H54 (cell line): ENCODE measurements at regions not wholly inside any gene's neighbourhood (a gene's known extent, or its start where the extent isn't known, plus 50 kb on each side); places are given as distances from the start of the nearest gene placed in this dataset.
"Not testable (repeated sequence)": the region's sequence is repeated elsewhere in the genome, so short reads cannot be mapped to it uniquely, and the experiment has no call there.

Source experiments
- DNase-seq: peaks from one replicate; pipeline ENCODE4 v3.0.0; 2011; ENCODE audit warnings: low spot score, mixed read lengths; ENCODE audit not compliant: insufficient read length
- FAIRE-seq: peaks from 3 replicates; lab custom pipeline; 2011; peaks lifted over from hg19 to GRCh38; lab: Jason Lieb, UNC
- POLR2A ChIP-seq: IDR thresholded peaks from 2 replicates; pipeline ENCODE4 v1.6.1; 2011; ENCODE audit warnings: low read depth, mild to moderate bottlenecking, low read length

DNA sequence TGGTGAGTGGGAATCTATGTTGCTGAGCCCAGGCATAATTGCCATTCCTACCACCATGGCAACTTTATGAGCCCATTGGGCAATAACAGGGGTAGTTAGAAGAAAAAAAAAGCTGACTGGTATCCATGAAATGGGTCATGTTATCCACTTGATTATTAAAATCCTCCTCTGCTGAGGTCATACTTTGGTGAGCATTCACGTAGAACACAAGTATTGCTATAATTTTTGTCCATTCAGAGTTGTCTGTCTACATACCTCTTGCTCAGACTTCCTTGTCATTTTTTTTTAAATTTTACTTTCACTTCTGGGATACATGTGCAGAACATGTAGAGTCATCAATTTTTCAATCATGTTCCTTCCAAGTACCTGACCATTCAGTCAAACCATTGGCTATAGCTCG, 780.8 kb upstream of the ARRDC3 start:
- TF ChIP-seq POLR2A: no peak
- DNase-seq (no peak), FAIRE-seq (no peak)

GRCh38 chr5:92147798-92148197, 764.7 kb upstream of the ARRDC3 start:
- FAIRE-seq: no peak
- no peak for DNase-seq
- no peak for TF ChIP-seq POLR2A

DNA sequence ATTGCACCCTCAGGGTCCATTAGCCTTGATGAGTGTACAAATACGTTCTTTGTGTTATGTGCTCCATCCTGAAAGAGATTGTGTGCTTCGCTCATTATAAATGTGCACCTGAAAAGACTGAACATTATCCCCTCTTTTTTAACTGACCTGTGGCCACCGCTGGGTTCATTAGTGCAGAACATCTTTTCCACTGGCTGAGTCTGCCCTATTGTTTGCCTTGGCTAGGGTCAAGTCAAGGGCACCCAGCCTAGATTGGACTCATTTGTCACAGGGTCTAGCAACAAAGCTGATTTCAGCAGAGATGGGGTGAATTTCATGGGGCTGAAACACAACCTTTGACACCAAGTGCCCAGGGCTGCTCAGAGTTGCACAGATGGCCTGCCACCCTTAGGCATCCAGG, 764.1 kb upstream of the ARRDC3 start:
- TF ChIP-seq POLR2A: no peak
- DNase-seq: no peak
- no peak for FAIRE-seq

GRCh38 chr5:92145852-92146251, 762.7 kb upstream of the ARRDC3 start:
- FAIRE-seq: no peak

GRCh38 chr5:92144824-92145223, 761.7 kb upstream of the ARRDC3 start:
- DNase-seq (no peak), FAIRE-seq (no peak)
- TF ChIP-seq POLR2A: no peak

More at GRCh38 chr5:92145852-92146251, 762.7 kb upstream of the ARRDC3 start:
- no peak for DNase-seq
- TF ChIP-seq POLR2A: no peak

- DNase-seq, FAIRE-seq: not testable (repeated sequence)
Observed at GRCh38 chr5:92132294-92132908, 749.3 kb upstream of the ARRDC3 start.

GRCh38 chr5:92126182-92126581, 743.1 kb upstream of the ARRDC3 start:
- TF ChIP-seq POLR2A: no peak
- FAIRE-seq (no peak), DNase-seq (no peak)

GRCh38 chr5:92119110-92119509, 736.0 kb upstream of the ARRDC3 start:
- no peak for DNase-seq
- FAIRE-seq: peak; percentile 50
- TF ChIP-seq POLR2A: no peak

- no peak for TF ChIP-seq POLR2A
- FAIRE-seq: no peak
- no peak for DNase-seq
Observed at GRCh38 chr5:92106808-92107207, 723.7 kb upstream of the ARRDC3 start.

DNA sequence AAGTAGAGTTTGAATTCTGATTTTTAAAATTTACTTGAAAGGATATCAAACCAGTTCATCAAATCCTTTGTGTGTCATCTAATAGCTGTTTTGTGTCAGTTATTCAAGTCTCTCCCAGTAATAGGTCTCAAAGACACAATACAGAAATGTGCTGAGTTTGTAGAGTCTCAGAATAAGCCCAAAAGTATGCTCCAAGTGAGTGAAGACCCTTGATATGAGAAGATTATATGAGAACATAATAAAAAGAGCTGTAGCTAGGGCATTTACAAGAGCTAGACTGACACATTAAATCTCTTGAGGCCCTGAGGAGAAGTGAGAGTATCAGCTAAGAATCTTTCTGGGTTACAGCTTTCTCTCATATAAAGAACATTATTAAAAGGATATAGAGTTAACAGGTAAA, 721.0 kb upstream of the ARRDC3 start:
- TF ChIP-seq POLR2A: no peak
- no peak for DNase-seq
- FAIRE-seq: no peak

DNA sequence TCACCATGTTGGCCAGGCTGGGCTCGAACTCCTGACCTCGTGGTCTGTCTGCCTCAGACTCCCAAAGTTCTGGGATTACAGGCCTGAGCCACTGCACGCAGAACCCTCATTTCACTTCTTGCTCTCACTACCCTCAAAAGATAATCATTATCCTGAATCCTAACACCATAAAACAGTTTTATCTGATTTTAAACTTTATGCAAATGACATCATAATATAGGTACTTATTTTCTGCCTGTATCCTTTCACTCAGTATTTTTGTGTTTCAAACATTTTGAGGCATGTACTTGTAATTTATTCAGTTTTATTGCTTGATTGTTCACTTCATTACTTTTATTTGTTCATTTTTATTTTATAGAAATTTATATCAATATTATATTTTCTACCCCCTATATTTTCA, 719.2 kb upstream of the ARRDC3 start:
- FAIRE-seq: no peak
- no peak for TF ChIP-seq POLR2A
- no peak for DNase-seq

DNA sequence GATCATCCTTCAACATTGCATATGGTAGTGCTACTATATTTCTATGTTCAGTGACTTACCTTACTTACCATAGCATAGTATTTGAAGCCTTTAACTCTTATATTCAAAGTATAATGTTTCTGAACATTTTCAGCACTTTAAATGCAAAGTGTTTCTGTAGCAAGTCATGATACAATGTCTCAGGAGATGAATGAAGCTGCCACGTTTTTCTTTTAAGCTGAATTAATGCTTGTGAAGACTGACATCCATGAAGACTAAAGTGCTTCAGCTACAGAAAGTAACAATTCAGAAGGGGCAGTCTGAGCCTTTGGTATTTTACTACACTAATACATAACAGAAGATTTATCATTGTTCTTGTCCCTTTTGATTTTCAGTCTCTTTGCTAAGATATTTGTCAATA, 709.1 kb upstream of the ARRDC3 start:
- no peak for DNase-seq
- no peak for TF ChIP-seq POLR2A
- no peak for FAIRE-seq

- FAIRE-seq (no peak), DNase-seq (no peak)
- no peak for TF ChIP-seq POLR2A
Observed at GRCh38 chr5:92086059-92086811, 703.1 kb upstream of the ARRDC3 start.

DNA sequence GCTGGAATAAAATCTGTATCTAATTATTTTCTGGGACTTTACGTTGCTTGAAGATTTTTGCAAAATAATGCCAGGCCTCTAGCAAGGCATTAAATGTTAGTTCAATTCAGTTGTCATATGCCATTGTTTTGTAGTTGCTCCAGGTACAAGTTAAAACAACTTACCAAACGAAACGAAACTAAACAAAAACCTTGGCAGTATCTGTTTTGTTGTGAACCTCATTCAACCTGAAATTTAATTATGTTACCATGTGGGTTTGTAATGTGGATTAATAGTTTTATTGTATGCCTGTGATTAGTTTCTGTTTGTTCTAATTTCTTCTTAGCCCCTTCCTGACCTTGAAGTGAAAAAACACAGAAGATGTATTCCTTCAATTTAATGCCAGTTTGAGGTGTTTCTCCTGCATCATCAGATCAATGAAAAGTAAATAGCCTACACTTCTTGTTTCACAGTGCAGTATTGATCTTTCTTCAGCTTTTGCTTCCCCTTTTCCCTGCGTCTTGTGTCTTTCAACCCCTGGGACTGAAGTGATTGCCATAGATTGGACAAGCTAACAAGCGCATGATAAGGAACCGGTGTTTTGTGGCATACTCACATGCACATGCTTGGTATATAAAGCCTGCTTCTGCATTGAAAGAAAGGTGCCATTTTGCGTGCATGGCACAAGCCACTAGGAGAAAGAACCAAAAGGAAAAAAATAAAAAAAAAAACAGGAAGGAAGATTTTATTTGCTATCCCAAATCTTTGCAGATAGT, 699.0 kb upstream of the ARRDC3 start:
- peak; percentile 67 for FAIRE-seq
- TF ChIP-seq POLR2A: no peak
- no peak for DNase-seq
